ENCODE measurements at regions not wholly inside any gene's neighbourhood (a gene's known extent, or its start where the extent isn't known, plus 50 kb on each side); places are given as distances from the start of the nearest gene placed in this dataset.

- H3K9me3 ChIP-seq (ENCODE audit: low read depth, low read length, poor library complexity, severe bottlenecking) = peaks cover 3% of the 10 kb centered on the region
- no peak overlapping the region for H3K4me3 ChIP-seq (ENCODE audit: low read depth, low read length, poor library complexity, severe bottlenecking)
- H3K36me3 ChIP-seq (ENCODE audit: insufficient read depth, low read length, poor library complexity, severe bottlenecking) = no peaks in the 10 kb centered on the region
- DNase-seq (ENCODE audit: low spot score) = no peak
- ChIA-PET CTCF (no interaction called here), POLR2A (ENCODE audit: low non-redundant PET) (no interaction called here)
- TF ChIP-seq EZH2 (IDR thresholded peaks at IDR 0.05; ENCODE audit: borderline replicate concordance, low read depth, low read length, poor library complexity, severe bottlenecking) = no peak
- TF ChIP-seq, protein P1, sequence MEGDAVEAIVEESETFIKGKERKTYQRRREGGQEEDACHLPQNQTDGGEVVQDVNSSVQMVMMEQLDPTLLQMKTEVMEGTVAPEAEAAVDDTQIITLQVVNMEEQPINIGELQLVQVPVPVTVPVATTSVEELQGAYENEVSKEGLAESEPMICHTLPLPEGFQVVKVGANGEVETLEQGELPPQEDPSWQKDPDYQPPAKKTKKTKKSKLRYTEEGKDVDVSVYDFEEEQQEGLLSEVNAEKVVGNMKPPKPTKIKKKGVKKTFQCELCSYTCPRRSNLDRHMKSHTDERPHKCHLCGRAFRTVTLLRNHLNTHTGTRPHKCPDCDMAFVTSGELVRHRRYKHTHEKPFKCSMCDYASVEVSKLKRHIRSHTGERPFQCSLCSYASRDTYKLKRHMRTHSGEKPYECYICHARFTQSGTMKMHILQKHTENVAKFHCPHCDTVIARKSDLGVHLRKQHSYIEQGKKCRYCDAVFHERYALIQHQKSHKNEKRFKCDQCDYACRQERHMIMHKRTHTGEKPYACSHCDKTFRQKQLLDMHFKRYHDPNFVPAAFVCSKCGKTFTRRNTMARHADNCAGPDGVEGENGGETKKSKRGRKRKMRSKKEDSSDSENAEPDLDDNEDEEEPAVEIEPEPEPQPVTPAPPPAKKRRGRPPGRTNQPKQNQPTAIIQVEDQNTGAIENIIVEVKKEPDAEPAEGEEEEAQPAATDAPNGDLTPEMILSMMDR (conservative IDR thresholded peaks at IDR 0.05; ENCODE audit: low read depth, low read length) = no peak
- intact Hi-C loops (cut with micrococcal nuclease; ENCODE audit: unreplicated experiment) = no loop called here
- H3K27ac ChIP-seq (ENCODE audit: low read depth, low read length, poor library complexity, severe bottlenecking) = no peak overlapping the region
- no TSS peak for BruUV-seq (replicated peaks)
- no peaks in the 10 kb centered on the region for H3K4me1 ChIP-seq (ENCODE audit: insufficient read depth, low read length, poor library complexity, severe bottlenecking)
- H3K27me3 ChIP-seq (replicated peaks; ENCODE audit: insufficient read depth, low read depth, low read length, poor library complexity) = no peaks in the 10 kb centered on the region
Observed at GRCh38 chr18:73691624-73692023, 456.0 kb downstream of the FBXO15 start.

DNA sequence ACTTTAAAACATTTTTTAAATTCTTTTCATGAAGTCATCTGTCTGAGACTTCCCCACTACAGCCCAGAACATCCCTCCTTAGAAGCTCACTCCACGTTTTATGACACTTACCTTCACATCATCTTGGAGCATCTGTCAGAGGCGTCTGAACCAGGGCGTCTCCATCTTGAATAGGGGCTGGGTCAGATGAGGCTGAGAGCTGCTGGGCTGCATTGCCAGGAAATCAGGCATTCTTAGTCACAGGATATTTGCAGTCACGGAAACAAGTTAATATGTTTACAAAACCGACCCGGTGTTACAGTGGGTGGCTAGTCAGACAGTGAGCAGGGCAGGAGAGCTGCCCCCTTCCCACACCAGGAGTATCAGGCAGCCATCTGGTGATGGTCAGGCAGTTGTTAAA, 456.5 kb downstream of the FBXO15 start:
- intact Hi-C loops (cut with micrococcal nuclease; ENCODE audit: unreplicated experiment) = no loop called here
- no peak for TF ChIP-seq EZH2 (IDR thresholded peaks at IDR 0.05; ENCODE audit: borderline replicate concordance, low read depth, low read length, poor library complexity, severe bottlenecking)
- TF ChIP-seq, protein P1 (conservative IDR thresholded peaks at IDR 0.05; ENCODE audit: low read depth, low read length) = no peak
- POLR2A ChIA-PET (ENCODE audit: low non-redundant PET) = no interaction called here
- Histone ChIP-seq H3K4me3 (ENCODE audit: low read depth, low read length, poor library complexity, severe bottlenecking) (no peak overlapping the region), H3K36me3 (ENCODE audit: insufficient read depth, low read length, poor library complexity, severe bottlenecking) (no peaks in the 10 kb centered on the region), H3K27ac (ENCODE audit: low read depth, low read length, poor library complexity, severe bottlenecking) (no peak overlapping the region), H3K27me3 (replicated peaks; ENCODE audit: insufficient read depth, low read depth, low read length, poor library complexity) (no peaks in the 10 kb centered on the region), H3K4me1 (ENCODE audit: insufficient read depth, low read length, poor library complexity, severe bottlenecking) (no peaks in the 10 kb centered on the region), H3K9me3 (ENCODE audit: low read depth, low read length, poor library complexity, severe bottlenecking) (peaks cover 3% of the 10 kb centered on the region)
- no TSS peak for BruUV-seq (replicated peaks)
- CTCF ChIA-PET = no interaction called here
- DNase-seq (ENCODE audit: low spot score) = no peak

GRCh38 chr18:73690222-73690621, 457.4 kb downstream of the FBXO15 start:
- ChIA-PET CTCF (no interaction called here), POLR2A (ENCODE audit: low non-redundant PET) (no interaction called here)
- Histone ChIP-seq H3K36me3 (ENCODE audit: insufficient read depth, low read length, poor library complexity, severe bottlenecking) (no peaks in the 10 kb centered on the region), H3K27me3 (replicated peaks; ENCODE audit: insufficient read depth, low read depth, low read length, poor library complexity) (no peaks in the 10 kb centered on the region), H3K4me1 (ENCODE audit: insufficient read depth, low read length, poor library complexity, severe bottlenecking) (no peaks in the 10 kb centered on the region), H3K4me3 (ENCODE audit: low read depth, low read length, poor library complexity, severe bottlenecking) (no peak overlapping the region), H3K27ac (ENCODE audit: low read depth, low read length, poor library complexity, severe bottlenecking) (no peak overlapping the region), H3K9me3 (ENCODE audit: low read depth, low read length, poor library complexity, severe bottlenecking) (no peaks in the 10 kb centered on the region)
- no peak for DNase-seq (ENCODE audit: low spot score)
- TF ChIP-seq, protein P1 (conservative IDR thresholded peaks at IDR 0.05; ENCODE audit: low read depth, low read length) = no peak
- intact Hi-C loops (cut with micrococcal nuclease; ENCODE audit: unreplicated experiment) = no loop called here
- BruUV-seq (replicated peaks) = no TSS peak

All from A673 (cell line).